ENCODE measurements at regions not wholly inside any gene's neighbourhood (a gene's known extent, or its start where the extent isn't known, plus 50 kb on each side); places are given as distances from the start of the nearest gene placed in this dataset.

DNA sequence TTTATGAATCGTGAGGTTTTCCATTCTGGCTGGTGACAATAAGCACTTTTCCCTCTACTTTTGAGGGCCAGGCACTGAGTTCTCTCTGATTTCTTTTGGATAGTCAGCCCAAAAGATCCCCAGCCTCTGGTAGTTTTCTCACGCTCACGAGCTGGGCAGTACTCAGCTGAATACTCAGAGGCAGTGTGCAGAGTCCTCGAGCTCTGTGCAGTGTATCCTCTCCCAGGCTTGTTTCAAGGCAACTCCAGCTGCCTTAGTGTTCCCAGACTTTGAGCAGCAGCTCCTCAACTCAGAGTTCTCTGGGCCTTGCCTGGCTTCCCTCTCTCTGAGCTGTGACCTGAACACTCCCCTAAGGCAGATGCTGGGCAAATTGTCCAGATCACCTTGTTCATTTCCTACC lies 59.1 kb upstream of the IQSEC1 start (continued):
- TF ChIP-seq, protein P1, sequence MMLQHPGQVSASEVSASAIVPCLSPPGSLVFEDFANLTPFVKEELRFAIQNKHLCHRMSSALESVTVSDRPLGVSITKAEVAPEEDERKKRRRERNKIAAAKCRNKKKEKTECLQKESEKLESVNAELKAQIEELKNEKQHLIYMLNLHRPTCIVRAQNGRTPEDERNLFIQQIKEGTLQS (IDR thresholded peaks at IDR 0.05; ENCODE audit: borderline replicate concordance, extremely low read depth, low read depth, low read length), result no peak
- no peak for TF ChIP-seq SMC3 (IDR thresholded peaks at IDR 0.05; ENCODE audit: borderline replicate concordance, low read length)
- no peak for TF ChIP-seq ESRRA (IDR thresholded peaks at IDR 0.05; ENCODE audit: low read length)
- no peak for TF ChIP-seq EZH2 (IDR thresholded peaks at IDR 0.05; ENCODE audit: borderline replicate concordance, control insufficient read depth, low read depth, low read length)
- no peak for TF ChIP-seq HDAC2 (IDR thresholded peaks at IDR 0.05)

DNA sequence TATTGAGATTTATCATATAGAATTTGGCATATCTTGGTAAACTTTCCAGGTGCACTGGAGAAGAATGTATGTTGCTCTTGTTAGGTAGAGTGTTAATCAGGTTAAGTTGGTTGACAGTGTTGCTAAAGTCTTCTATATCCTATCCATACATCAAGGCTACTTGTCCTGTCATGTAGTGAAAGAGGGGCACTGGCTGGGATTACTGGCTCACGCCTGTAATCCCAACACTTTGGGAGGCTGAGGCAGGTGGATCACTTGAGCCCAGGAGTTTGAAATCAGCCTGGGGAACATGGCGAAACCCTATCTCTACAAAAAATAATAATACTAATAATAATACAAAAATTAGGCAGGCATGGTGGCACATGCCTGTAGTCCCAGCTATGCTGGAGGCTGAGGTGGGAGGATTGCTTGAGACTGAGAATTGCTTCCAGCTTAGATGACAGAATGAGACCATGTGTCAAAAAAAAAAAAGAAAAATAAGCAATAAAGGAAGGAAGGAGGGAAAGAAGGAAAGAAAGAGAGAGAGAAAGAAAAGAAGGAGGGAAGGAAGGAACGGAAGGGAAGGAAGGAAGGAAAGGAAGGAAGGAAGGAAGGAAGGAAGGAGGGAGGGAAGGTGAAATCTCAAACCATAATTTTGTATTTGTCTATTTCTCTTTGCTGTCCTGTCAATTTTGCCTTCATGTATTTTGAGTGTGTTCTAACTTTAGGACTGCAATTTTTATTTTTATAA lies 57.4 kb upstream of the IQSEC1 start:
- DNase-seq (ENCODE audit: low read depth, low spot score), result no peak
- BruUV-seq (replicated peaks), result no TSS peak
- Histone ChIP-seq H4K20me1 (ENCODE audit: control insufficient read depth, insufficient read depth) (no peaks in the 10 kb centered on the region), H3K79me2 (ENCODE audit: control insufficient read depth, insufficient read depth, low read length) (no peaks in the 10 kb centered on the region), H3K4me2 (ENCODE audit: control insufficient read depth, insufficient read depth) (no peak overlapping the region), H3K4me3 (no peak overlapping the region), H3K36me3 (ENCODE audit: control insufficient read depth in 2 of 2, insufficient read depth in 2 of 2, low read length in 1 of 2) (no peaks in the 10 kb centered on the region), H3K27me3 (replicated peaks in 1 of 2; ENCODE audit: control insufficient read depth in 2 of 2, insufficient read depth in 2 of 2, low read length in 1 of 2) (peaks cover 0 to 5% of the 10 kb centered on the region in 2 experiments; a peak in 2 of 4 replicates), H2AFZ (ENCODE audit: control insufficient read depth, low read depth, low read length) (no peak overlapping the region), H3K9me3 (replicated peaks; ENCODE audit: control insufficient read depth, insufficient read depth, low read length) (no peaks in the 10 kb centered on the region), H3K27ac (ENCODE audit: control insufficient read depth, insufficient read depth) (no peak overlapping the region), H3K9ac (ENCODE audit: control insufficient read depth, insufficient read depth, low read length) (no peak overlapping the region), H3K4me1 (ENCODE audit: control insufficient read depth, insufficient read depth, low read length) (no peaks in the 10 kb centered on the region)
- RAD21 ChIA-PET (ENCODE audit: unreplicated experiment), result no interaction called here
- in situ Hi-C loops (cut with MboI), result no loop called here
- 20% methylated on average over 3 of the region's 3 CpGs for WGBS (ENCODE audit: insufficient coverage, insufficient replicate concordance, low lambda C conversion rate, missing lambda C conversion rate)
- SMC1A ChIA-PET (ENCODE audit: uncharacterized antibody, unreplicated experiment), result no interaction called here
- FAIRE-seq, result no peak
- intact Hi-C loops (cut with micrococcal nuclease; ENCODE audit: unreplicated experiment), result no loop called here
- POLR2A ChIA-PET, result interaction anchor here (0.6 kb wide), 1 partner anchor 84 kb away, joined by 4 read pairs; no protein-coding TSS in a partner anchor
- ATAC-seq, result no peak
- TF ChIP-seq NFYA (IDR thresholded peaks at IDR 0.05; ENCODE audit: borderline replicate concordance, low read depth, low read length) (no peak), SIX5 (IDR thresholded peaks at IDR 0.05; ENCODE audit: low read depth, low read length, severe bottlenecking) (no peak), NR2C1 (IDR thresholded peaks at IDR 0.05) (no peak), SUPT20H (IDR thresholded peaks at IDR 0.05; ENCODE audit: borderline replicate concordance, control insufficient read depth, low read depth, low read length) (no peak)
- TF ChIP-seq, protein P2, sequence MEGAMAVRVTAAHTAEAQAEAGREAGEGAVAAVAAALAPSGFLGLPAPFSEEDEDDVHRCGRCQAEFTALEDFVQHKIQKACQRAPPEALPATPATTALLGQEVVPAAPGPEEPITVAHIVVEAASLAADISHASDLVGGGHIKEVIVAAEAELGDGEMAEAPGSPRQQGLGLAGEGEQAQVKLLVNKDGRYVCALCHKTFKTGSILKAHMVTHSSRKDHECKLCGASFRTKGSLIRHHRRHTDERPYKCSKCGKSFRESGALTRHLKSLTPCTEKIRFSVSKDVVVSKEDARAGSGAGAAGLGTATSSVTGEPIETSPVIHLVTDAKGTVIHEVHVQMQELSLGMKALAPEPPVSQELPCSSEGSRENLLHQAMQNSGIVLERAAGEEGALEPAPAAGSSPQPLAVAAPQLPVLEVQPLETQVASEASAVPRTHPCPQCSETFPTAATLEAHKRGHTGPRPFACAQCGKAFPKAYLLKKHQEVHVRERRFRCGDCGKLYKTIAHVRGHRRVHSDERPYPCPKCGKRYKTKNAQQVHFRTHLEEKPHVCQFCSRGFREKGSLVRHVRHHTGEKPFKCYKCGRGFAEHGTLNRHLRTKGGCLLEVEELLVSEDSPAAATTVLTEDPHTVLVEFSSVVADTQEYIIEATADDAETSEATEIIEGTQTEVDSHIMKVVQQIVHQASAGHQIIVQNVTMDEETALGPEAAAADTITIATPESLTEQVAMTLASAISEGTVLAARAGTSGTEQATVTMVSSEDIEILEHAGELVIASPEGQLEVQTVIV (IDR thresholded peaks at IDR 0.05; ENCODE audit: borderline replicate concordance, partially characterized antibody), result no peak
- TF ChIP-seq, protein P3, sequence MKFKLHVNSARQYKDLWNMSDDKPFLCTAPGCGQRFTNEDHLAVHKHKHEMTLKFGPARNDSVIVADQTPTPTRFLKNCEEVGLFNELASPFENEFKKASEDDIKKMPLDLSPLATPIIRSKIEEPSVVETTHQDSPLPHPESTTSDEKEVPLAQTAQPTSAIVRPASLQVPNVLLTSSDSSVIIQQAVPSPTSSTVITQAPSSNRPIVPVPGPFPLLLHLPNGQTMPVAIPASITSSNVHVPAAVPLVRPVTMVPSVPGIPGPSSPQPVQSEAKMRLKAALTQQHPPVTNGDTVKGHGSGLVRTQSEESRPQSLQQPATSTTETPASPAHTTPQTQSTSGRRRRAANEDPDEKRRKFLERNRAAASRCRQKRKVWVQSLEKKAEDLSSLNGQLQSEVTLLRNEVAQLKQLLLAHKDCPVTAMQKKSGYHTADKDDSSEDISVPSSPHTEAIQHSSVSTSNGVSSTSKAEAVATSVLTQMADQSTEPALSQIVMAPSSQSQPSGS (IDR thresholded peaks at IDR 0.05; ENCODE audit: low read length), result no peak
- CTCF ChIA-PET, result no interaction called here
